AG04449 (cell line): ENCODE measurements at regions not wholly inside any gene's neighbourhood (a gene's known extent, or its start where the extent isn't known, plus 50 kb on each side); places are given as distances from the start of the nearest gene placed in this dataset.

Experiments used
- CTCF ChIA-PET: fragments of 350-600 bp; formaldehyde crosslinking; extraction: SDS; loops from one replicate; lab custom pipeline; 2021; ENCODE audit warnings: antibody characterized with exemption; lab: Yijun Ruan, JAX
- POLR2A ChIA-PET: fragments of 400-600, 350-600 bp; formaldehyde crosslinking; extraction: SDS; loops from one replicate; lab custom pipeline; 2020; ENCODE audit warnings: antibody characterized with exemption, inconsistent platforms; lab: Yijun Ruan, JAX
- DNase-seq: peaks from one replicate; pipeline ENCODE4 v3.0.0-alpha.2; 2010; ENCODE audit warnings: low read depth, low spot score
- H3K4me3 ChIP-seq: 2 replicates; pipeline ENCODE4 v1.5.1; 2011; ENCODE audit warnings: low read depth, mild to moderate bottlenecking, control low read depth, low read length
- CTCF ChIP-seq: IDR thresholded peaks from one replicate; pipeline ENCODE4 v1.5.1; 2011; ENCODE audit warnings: mild to moderate bottlenecking, moderate library complexity, low read length, control low read depth, inconsistent platforms; ENCODE audit not compliant: insufficient read depth; ENCODE audit errors: missing control alignments

GRCh38 chr14:71491931-71492330, 440.3 kb upstream of the RGS6 start:
- POLR2A ChIA-PET: interaction anchor here (0.6 kb wide), 1 partner anchor 18 kb away, joined by 5 read pairs; no protein-coding TSS in a partner anchor
- no peak for DNase-seq
- no peak overlapping the region for H3K4me3 ChIP-seq
- CTCF ChIA-PET: no interaction called here
- TF ChIP-seq CTCF: no peak

- no peak overlapping the region for H3K4me3 ChIP-seq
- ChIA-PET CTCF (no interaction called here), POLR2A (interaction anchor here (0.6 kb wide), 1 partner anchor 18 kb away, joined by 5 read pairs; no protein-coding TSS in a partner anchor)
- no peak for DNase-seq
- TF ChIP-seq CTCF: no peak
Measured at GRCh38 chr14:71492346-71492745, 439.9 kb upstream of the RGS6 start.

GRCh38 chr14:71497645-71498086, 434.6 kb upstream of the RGS6 start:
- ChIA-PET POLR2A (interaction anchor here (0.5 kb wide), 1 partner anchor 167 kb away, joined by 3 read pairs; no protein-coding TSS in a partner anchor), CTCF (interaction anchor here (1.0 to 1.7 kb wide), 5 partner anchors 10 to 255 kb away, joined by 3 to 4 read pairs (median 3); no protein-coding TSS in a partner anchor)
- DNase-seq: no peak
- TF ChIP-seq CTCF: no peak
- no peak overlapping the region for H3K4me3 ChIP-seq

- ChIA-PET CTCF (interaction anchor here (1.0 to 1.7 kb wide), 7 partner anchors 10 to 255 kb away, joined by 3 to 4 read pairs (median 3); no protein-coding TSS in a partner anchor), POLR2A (interaction anchor here (0.5 kb wide), 1 partner anchor 167 kb away, joined by 3 read pairs; no protein-coding TSS in a partner anchor)
- no peak overlapping the region for H3K4me3 ChIP-seq
- TF ChIP-seq CTCF: no peak
- DNase-seq: peak; percentile 37
Measured at GRCh38 chr14:71498212-71498611, 434.0 kb upstream of the RGS6 start.

GRCh38 chr14:71499018-71499417, 433.2 kb upstream of the RGS6 start:
- no peak for DNase-seq
- ChIA-PET POLR2A (no interaction called here), CTCF (interaction anchor here (1.2 kb wide), 2 partner anchors 21 to 255 kb away, joined by 3 to 4 read pairs; no protein-coding TSS in a partner anchor)
- H3K4me3 ChIP-seq: no peak overlapping the region
- no peak for TF ChIP-seq CTCF

GRCh38 chr14:71507681-71508080, 424.5 kb upstream of the RGS6 start:
- CTCF ChIA-PET: interaction anchor here (0.8 to 1.6 kb wide), 3 partner anchors 9 to 185 kb away, joined by 3 to 5 read pairs (median 3); no protein-coding TSS in a partner anchor
- no peak for DNase-seq
- no peak for TF ChIP-seq CTCF
- POLR2A ChIA-PET: no interaction called here
- H3K4me3 ChIP-seq: no peak overlapping the region
